Right atrium auricular region (tissue), 2 donors: ENCODE measurements at regions not wholly inside any gene's neighbourhood (a gene's known extent, or its start where the extent isn't known, plus 50 kb on each side); places are given as distances from the start of the nearest gene placed in this dataset.

ENCODE experiments used
- DNase-seq: peaks from one replicate; pipeline ENCODE4 v3.0.0-alpha.2; 2019; ENCODE audit warnings: low spot score
- H3K27ac ChIP-seq, 2 donors: fragments of 200-600 bp; sonication (generic); 1 replicate in 1 of 2; 2 replicates in 1 of 2; pipeline ENCODE4 v1.5.1; 2016 to 2019
- H3K27me3 ChIP-seq, 2 donors: fragments of 200-600 bp; sonication (generic); one replicate each; pipeline versions ENCODE4 v1.5.1 to v1.6.0; 2017 to 2019
- H3K36me3 ChIP-seq: fragments of 200-600 bp; sonication (generic); one replicate; pipeline ENCODE4 v1.5.1; 2016
- H3K4me1 ChIP-seq, 2 donors: fragments of 200-600 bp; sonication (generic); one replicate each; pipeline versions ENCODE4 v1.5.1 to v1.6.0; 2017 to 2019
- H3K4me3 ChIP-seq, 2 donors: fragments of 200-600 bp; sonication (generic); 1 replicate in 1 of 2; 2 replicates in 1 of 2; pipeline ENCODE4 v1.5.1; 2017 to 2019; ENCODE audit warnings: mild to moderate bottlenecking in 1 of 2, moderate library complexity in 1 of 2
- H3K9me3 ChIP-seq, 2 donors: fragments of 200-600 bp; sonication (generic); one replicate each; pipeline ENCODE4 v1.5.1; 2019
- CTCF ChIP-seq, 2 donors: fragments of 200-600 bp; sonication (generic); IDR thresholded peaks; one replicate each; pipeline ENCODE4 v1.5.1; 2019; ENCODE audit warnings: antibody characterized with exemption in 2 of 2

- Histone ChIP-seq H3K9me3 (peaks cover 0 to 23% of the 10 kb centered on the region in 2 donors), H3K4me1 (peaks cover 0 to 32% of the 10 kb centered on the region in 2 donors), H3K27me3 (no peaks in the 10 kb centered on the region), H3K4me3 (no peak overlapping the region), H3K36me3 (no peaks in the 10 kb centered on the region), H3K27ac (no peak overlapping the region)
- TF ChIP-seq CTCF (IDR thresholded peaks at IDR 0.05): peak; percentile 24 to 77
- no peak for DNase-seq
Observed at GRCh38 chr13:50531917-50532899, 311.3 kb downstream of the DLEU7 start.

- DNase-seq: no peak
- no peak overlapping the region for H3K27ac ChIP-seq
- no peak for TF ChIP-seq CTCF (IDR thresholded peaks at IDR 0.05)
- H3K36me3 ChIP-seq: no peaks in the 10 kb centered on the region
- H3K4me1 ChIP-seq: peaks cover 0 to 3% of the 10 kb centered on the region in 2 donors
- H3K4me3 ChIP-seq: no peak overlapping the region
- H3K27me3 ChIP-seq: no peaks in the 10 kb centered on the region
- H3K9me3 ChIP-seq: peaks cover 0 to 47% of the 10 kb centered on the region in 2 donors
Observed at GRCh38 chr13:50535050-50535449, 308.4 kb downstream of the DLEU7 start.

GRCh38 chr13:50537029-50537428 lies 306.5 kb downstream of the DLEU7 start:
- Histone ChIP-seq H3K4me1 (no peaks in the 10 kb centered on the region), H3K9me3 (peaks cover 0 to 47% of the 10 kb centered on the region in 2 donors), H3K4me3 (no peak overlapping the region), H3K27ac (no peak overlapping the region), H3K36me3 (no peaks in the 10 kb centered on the region), H3K27me3 (no peaks in the 10 kb centered on the region)
- DNase-seq: no peak
- TF ChIP-seq CTCF (IDR thresholded peaks at IDR 0.05): no peak

GRCh38 chr13:50539791-50540530 lies 303.5 kb downstream of the DLEU7 start:
- H3K27ac ChIP-seq: no peak overlapping the region
- H3K4me3 ChIP-seq: no peak overlapping the region
- H3K36me3 ChIP-seq: no peaks in the 10 kb centered on the region
- H3K27me3 ChIP-seq: no peaks in the 10 kb centered on the region
- H3K9me3 ChIP-seq: peaks cover 0 to 37% of the 10 kb centered on the region in 2 donors
- DNase-seq: no peak
- H3K4me1 ChIP-seq: no peaks in the 10 kb centered on the region
- TF ChIP-seq CTCF (IDR thresholded peaks at IDR 0.05): no peak

GRCh38 chr13:50543141-50543540 lies 300.4 kb downstream of the DLEU7 start:
- Histone ChIP-seq H3K4me3 (no peak overlapping the region), H3K27me3 (no peaks in the 10 kb centered on the region), H3K4me1 (no peaks in the 10 kb centered on the region), H3K36me3 (no peaks in the 10 kb centered on the region), H3K27ac (no peak overlapping the region), H3K9me3 (peaks cover 0 to 14% of the 10 kb centered on the region in 2 donors)
- TF ChIP-seq CTCF (IDR thresholded peaks at IDR 0.05): no peak
- no peak for DNase-seq
